ENCODE measurements at regions not wholly inside any gene's neighbourhood (a gene's known extent, or its start where the extent isn't known, plus 50 kb on each side); places are given as distances from the start of the nearest gene placed in this dataset.

GRCh38 chr2:173831312-173832229 is 133.6 kb downstream of the SP3 start:
- DNase-seq (ENCODE audit: low read depth) = peak; percentile 83
- H3K4me3 ChIP-seq (ENCODE audit: low read depth, low read length) = no peak overlapping the region
- no peak for TF ChIP-seq CTCF (IDR thresholded peaks at IDR 0.05; ENCODE audit: insufficient read depth, low read length)

- DNase-seq (ENCODE audit: low read depth) = no peak
- TF ChIP-seq CTCF (IDR thresholded peaks at IDR 0.05; ENCODE audit: insufficient read depth, low read length) = no peak
Observed at GRCh38 chr2:173834141-173834540, 131.0 kb downstream of the SP3 start.

GRCh38 chr2:173835726-173836125 is 129.4 kb downstream of the SP3 start:
- no peak overlapping the region for H3K4me3 ChIP-seq (ENCODE audit: low read depth, low read length)
- no peak for TF ChIP-seq CTCF (IDR thresholded peaks at IDR 0.05; ENCODE audit: insufficient read depth, low read length)
- DNase-seq (ENCODE audit: low read depth) = no peak

More at GRCh38 chr2:173834141-173834540, 131.0 kb downstream of the SP3 start:
- H3K4me3 ChIP-seq (ENCODE audit: low read depth, low read length) = no peak overlapping the region

- TF ChIP-seq CTCF (IDR thresholded peaks at IDR 0.05; ENCODE audit: insufficient read depth, low read length) = no peak
- no peak for DNase-seq (ENCODE audit: low read depth)
- H3K4me3 ChIP-seq (ENCODE audit: low read depth, low read length) = no peak overlapping the region
Observed at GRCh38 chr2:173841110-173841509, 124.1 kb downstream of the SP3 start.

GRCh38 chr2:173843526-173843925 is 121.6 kb downstream of the SP3 start:
- no peak for DNase-seq (ENCODE audit: low read depth)
- no peak for TF ChIP-seq CTCF (IDR thresholded peaks at IDR 0.05; ENCODE audit: insufficient read depth, low read length)
- no peak overlapping the region for H3K4me3 ChIP-seq (ENCODE audit: low read depth, low read length)

GRCh38 chr2:173851141-173851641 is 114.0 kb downstream of the SP3 start:
- peak; percentile 96 for DNase-seq (ENCODE audit: low read depth)
- H3K4me3 ChIP-seq (ENCODE audit: low read depth, low read length) = no peak overlapping the region
- peak; percentile 18 for TF ChIP-seq CTCF (IDR thresholded peaks at IDR 0.05; ENCODE audit: insufficient read depth, low read length)
